Bronchial epithelial cell (primary cell): ENCODE measurements at regions not wholly inside any gene's neighbourhood (a gene's known extent, or its start where the extent isn't known, plus 50 kb on each side); places are given as distances from the start of the nearest gene placed in this dataset.

Source experiments
- DNase-seq: peaks from one replicate; pipeline ENCODE4 v3.0.0-alpha.2; 2010; ENCODE audit warnings: low read depth
- FAIRE-seq: peaks from 2 replicates; lab custom pipeline; 2011; peaks lifted over from hg19 to GRCh38; lab: Jason Lieb, UNC
- H3K27me3 ChIP-seq: 2 replicates; pipeline ENCODE4 v1.5.1; 2011; ENCODE audit warnings: low read length; ENCODE audit not compliant: control insufficient read depth, insufficient read depth
- H3K36me3 ChIP-seq: 2 replicates; pipeline ENCODE4 v1.5.1; 2011; ENCODE audit warnings: low read length; ENCODE audit not compliant: control insufficient read depth, insufficient read depth
- H3K4me3 ChIP-seq: 2 replicates; pipeline ENCODE4 v1.5.1; 2011; ENCODE audit warnings: mild to moderate bottlenecking, low read depth, low read length, control low read depth
- TF ChIP-seq, protein P1 (sequence below): IDR thresholded peaks from 2 replicates; pipeline ENCODE4 v1.5.1; 2011; ENCODE audit warnings: mild to moderate bottlenecking, moderate library complexity, low read length, control low read depth, inconsistent platforms; ENCODE audit not compliant: insufficient read depth, severe bottlenecking

DNA sequence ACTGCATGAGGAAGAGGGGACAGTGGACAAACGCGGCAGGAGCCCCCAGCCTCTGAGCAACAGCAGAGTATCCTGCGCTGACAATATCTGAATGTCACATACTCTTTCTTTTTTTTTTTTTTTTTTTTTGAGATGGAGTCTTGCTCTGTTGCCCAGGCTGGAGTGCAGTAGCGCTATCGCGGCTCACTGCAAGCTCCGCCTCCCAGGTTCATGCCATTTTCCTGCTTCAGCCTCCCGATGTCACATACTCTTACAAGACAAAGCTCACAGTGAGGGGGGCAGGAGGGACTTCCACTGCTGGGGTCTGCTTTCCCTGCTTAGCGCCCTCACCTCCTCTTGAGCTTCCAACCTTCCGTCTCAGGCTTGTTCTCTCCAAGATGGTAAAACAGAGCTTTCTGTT, 51.2 kb upstream of the TNS3 start:
- TF ChIP-seq, protein P1, sequence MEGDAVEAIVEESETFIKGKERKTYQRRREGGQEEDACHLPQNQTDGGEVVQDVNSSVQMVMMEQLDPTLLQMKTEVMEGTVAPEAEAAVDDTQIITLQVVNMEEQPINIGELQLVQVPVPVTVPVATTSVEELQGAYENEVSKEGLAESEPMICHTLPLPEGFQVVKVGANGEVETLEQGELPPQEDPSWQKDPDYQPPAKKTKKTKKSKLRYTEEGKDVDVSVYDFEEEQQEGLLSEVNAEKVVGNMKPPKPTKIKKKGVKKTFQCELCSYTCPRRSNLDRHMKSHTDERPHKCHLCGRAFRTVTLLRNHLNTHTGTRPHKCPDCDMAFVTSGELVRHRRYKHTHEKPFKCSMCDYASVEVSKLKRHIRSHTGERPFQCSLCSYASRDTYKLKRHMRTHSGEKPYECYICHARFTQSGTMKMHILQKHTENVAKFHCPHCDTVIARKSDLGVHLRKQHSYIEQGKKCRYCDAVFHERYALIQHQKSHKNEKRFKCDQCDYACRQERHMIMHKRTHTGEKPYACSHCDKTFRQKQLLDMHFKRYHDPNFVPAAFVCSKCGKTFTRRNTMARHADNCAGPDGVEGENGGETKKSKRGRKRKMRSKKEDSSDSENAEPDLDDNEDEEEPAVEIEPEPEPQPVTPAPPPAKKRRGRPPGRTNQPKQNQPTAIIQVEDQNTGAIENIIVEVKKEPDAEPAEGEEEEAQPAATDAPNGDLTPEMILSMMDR, result no peak
- no peaks in the 10 kb centered on the region for H3K27me3 ChIP-seq
- no peaks in the 10 kb centered on the region for H3K36me3 ChIP-seq
- no peak overlapping the region for H3K4me3 ChIP-seq
- no peak for FAIRE-seq
- no peak for DNase-seq
